ENCODE measurements at regions not wholly inside any gene's neighbourhood (a gene's known extent, or its start where the extent isn't known, plus 50 kb on each side); places are given as distances from the start of the nearest gene placed in this dataset.

DNA sequence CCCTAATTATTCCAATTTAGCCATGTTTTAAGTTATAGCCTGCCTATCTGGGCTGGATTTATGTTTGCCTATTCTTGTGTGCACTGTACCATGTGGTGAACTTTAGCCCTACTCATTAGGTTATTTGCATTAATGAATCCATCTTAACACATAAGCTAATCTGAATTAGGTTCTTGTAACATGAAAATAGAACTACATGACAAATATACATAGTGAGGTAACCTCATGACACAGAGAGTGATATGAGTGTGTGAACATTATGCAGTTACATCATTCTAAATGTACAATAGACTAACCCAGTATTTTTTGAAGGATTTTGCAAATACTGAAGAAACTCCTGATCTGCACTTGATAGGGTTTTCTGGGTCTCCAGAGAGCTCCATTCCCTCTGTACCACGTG lies 733.7 kb upstream of the CITED2 start:
- no peaks in the 10 kb centered on the region for H3K27me3 Mint-ChIP-seq
- TF ChIP-seq, protein P1, sequence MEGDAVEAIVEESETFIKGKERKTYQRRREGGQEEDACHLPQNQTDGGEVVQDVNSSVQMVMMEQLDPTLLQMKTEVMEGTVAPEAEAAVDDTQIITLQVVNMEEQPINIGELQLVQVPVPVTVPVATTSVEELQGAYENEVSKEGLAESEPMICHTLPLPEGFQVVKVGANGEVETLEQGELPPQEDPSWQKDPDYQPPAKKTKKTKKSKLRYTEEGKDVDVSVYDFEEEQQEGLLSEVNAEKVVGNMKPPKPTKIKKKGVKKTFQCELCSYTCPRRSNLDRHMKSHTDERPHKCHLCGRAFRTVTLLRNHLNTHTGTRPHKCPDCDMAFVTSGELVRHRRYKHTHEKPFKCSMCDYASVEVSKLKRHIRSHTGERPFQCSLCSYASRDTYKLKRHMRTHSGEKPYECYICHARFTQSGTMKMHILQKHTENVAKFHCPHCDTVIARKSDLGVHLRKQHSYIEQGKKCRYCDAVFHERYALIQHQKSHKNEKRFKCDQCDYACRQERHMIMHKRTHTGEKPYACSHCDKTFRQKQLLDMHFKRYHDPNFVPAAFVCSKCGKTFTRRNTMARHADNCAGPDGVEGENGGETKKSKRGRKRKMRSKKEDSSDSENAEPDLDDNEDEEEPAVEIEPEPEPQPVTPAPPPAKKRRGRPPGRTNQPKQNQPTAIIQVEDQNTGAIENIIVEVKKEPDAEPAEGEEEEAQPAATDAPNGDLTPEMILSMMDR (IDR thresholded peaks at IDR 0.05), result no peak
- H3K4me3 Mint-ChIP-seq, result no peak overlapping the region
- ATAC-seq (ENCODE audit: low read depth), result no peak
- H3K36me3 Mint-ChIP-seq (ENCODE audit: low read depth), result no peaks in the 10 kb centered on the region
- no peak overlapping the region for H3K27ac Mint-ChIP-seq
- intact Hi-C loops (cut with micrococcal nuclease), result loop anchor here (5.0 kb wide), 1 partner anchor 736 kb away; the partner anchor contains the start of gene CITED2
- H3K9me3 Mint-ChIP-seq, result no peaks in the 10 kb centered on the region
- DNase-seq, result no peak
- ChIA-PET CTCF (no interaction called here), POLR2A (no interaction called here)
- no peaks in the 10 kb centered on the region for H3K4me1 Mint-ChIP-seq

- Mint-ChIP-seq H3K9me3 (no peaks in the 10 kb centered on the region), H3K27me3 (no peaks in the 10 kb centered on the region), H3K27ac (no peak overlapping the region), H3K36me3 (ENCODE audit: low read depth) (no peaks in the 10 kb centered on the region), H3K4me3 (no peak overlapping the region), H3K4me1 (no peaks in the 10 kb centered on the region)
- CTCF ChIA-PET, result no interaction called here
- TF ChIP-seq, protein P1 (IDR thresholded peaks at IDR 0.05), result no peak
- DNase-seq (no peak), ATAC-seq (ENCODE audit: low read depth) (no peak)
- intact Hi-C loops (cut with micrococcal nuclease), result loop anchor here (5.0 kb wide), 1 partner anchor 735 kb away; the partner anchor contains the start of gene CITED2
- POLR2A ChIA-PET, result no interaction called here
These were observed 732.8 kb upstream of the CITED2 start for GRCh38 chr6:140107216-140107615.

GRCh38 chr6:140105857-140106256 lies 731.4 kb upstream of the CITED2 start:
- intact Hi-C loops (cut with micrococcal nuclease), result loop anchor here (5.0 kb wide), 1 partner anchor 734 kb away; the partner anchor contains the start of gene CITED2

DNA sequence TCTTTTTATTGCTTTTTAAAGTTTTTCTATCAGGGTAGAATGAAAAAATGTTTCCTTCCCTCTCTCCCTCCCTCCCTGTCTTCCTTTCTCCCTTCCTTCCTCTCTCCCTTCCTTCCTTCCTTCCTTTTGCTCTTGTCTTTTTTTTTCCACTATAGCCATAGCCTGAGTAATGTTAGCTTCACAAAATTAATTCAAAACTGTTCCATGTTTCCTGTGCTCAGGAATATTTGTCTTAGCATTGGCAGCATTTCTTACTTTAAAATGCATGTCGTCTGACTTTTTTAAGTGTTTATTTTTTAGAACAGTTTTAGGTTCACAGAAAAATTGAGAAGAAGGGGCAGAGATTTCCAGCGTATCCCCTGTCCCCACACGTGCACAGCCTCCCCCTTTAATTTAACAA lies 730.8 kb upstream of the CITED2 start:
- ATAC-seq (ENCODE audit: low read depth), result no peak
- no peak overlapping the region for H3K27ac Mint-ChIP-seq
- intact Hi-C loops (cut with micrococcal nuclease), result loop anchor here (5.0 kb wide), 1 partner anchor 733 kb away; the partner anchor contains the start of gene CITED2
- no peaks in the 10 kb centered on the region for H3K9me3 Mint-ChIP-seq
- DNase-seq, result no peak
- TF ChIP-seq, protein P1 (IDR thresholded peaks at IDR 0.05), result no peak
- H3K4me3 Mint-ChIP-seq, result no peak overlapping the region
- no peaks in the 10 kb centered on the region for H3K27me3 Mint-ChIP-seq
- ChIA-PET POLR2A (no interaction called here), CTCF (no interaction called here)
- no peaks in the 10 kb centered on the region for H3K4me1 Mint-ChIP-seq
- no peaks in the 10 kb centered on the region for H3K36me3 Mint-ChIP-seq (ENCODE audit: low read depth)

More at GRCh38 chr6:140105857-140106256, 731.4 kb upstream of the CITED2 start:
- TF ChIP-seq, protein P1 (IDR thresholded peaks at IDR 0.05), result no peak
- no peaks in the 10 kb centered on the region for H3K27me3 Mint-ChIP-seq
- no peaks in the 10 kb centered on the region for H3K4me1 Mint-ChIP-seq
- no peaks in the 10 kb centered on the region for H3K36me3 Mint-ChIP-seq (ENCODE audit: low read depth)
- no peak for DNase-seq
- ChIA-PET CTCF (no interaction called here), POLR2A (no interaction called here)
- no peak for ATAC-seq (ENCODE audit: low read depth)
- H3K9me3 Mint-ChIP-seq, result no peaks in the 10 kb centered on the region
- no peak overlapping the region for H3K4me3 Mint-ChIP-seq
- no peak overlapping the region for H3K27ac Mint-ChIP-seq

GRCh38 chr6:140101818-140102217 lies 727.4 kb upstream of the CITED2 start:
- DNase-seq (no peak), ATAC-seq (ENCODE audit: low read depth) (no peak)
- Mint-ChIP-seq H3K36me3 (ENCODE audit: low read depth) (no peaks in the 10 kb centered on the region), H3K27ac (no peak overlapping the region), H3K4me1 (no peaks in the 10 kb centered on the region), H3K4me3 (no peak overlapping the region), H3K27me3 (no peaks in the 10 kb centered on the region), H3K9me3 (no peaks in the 10 kb centered on the region)
- TF ChIP-seq, protein P1 (IDR thresholded peaks at IDR 0.05), result no peak
- intact Hi-C loops (cut with micrococcal nuclease), result no loop called here
- CTCF ChIA-PET, result no interaction called here
- POLR2A ChIA-PET, result no interaction called here
